ENCODE measurements at regions not wholly inside any gene's neighbourhood (a gene's known extent, or its start where the extent isn't known, plus 50 kb on each side); places are given as distances from the start of the nearest gene placed in this dataset.
"Not testable (repeated sequence)": the region's sequence is repeated elsewhere in the genome, so short reads cannot be mapped to it uniquely, and the experiment has no call there.

- no peaks in the 10 kb centered on the region for H3K9me3 ChIP-seq
- H3K4me1 ChIP-seq = no peaks in the 10 kb centered on the region
- H3K27me3 ChIP-seq = no peaks in the 10 kb centered on the region
- TF ChIP-seq CTCF (IDR thresholded peaks at IDR 0.05) (no peak), POLR2A (IDR thresholded peaks at IDR 0.05) (no peak), POLR2AphosphoS5 (IDR thresholded peaks at IDR 0.05) (no peak), EP300 (IDR thresholded peaks at IDR 0.05) (no peak)
- no peak for ATAC-seq (ENCODE audit: low FRiP score in 2 of 2)
- H3K36me3 ChIP-seq = no peaks in the 10 kb centered on the region
- no peak overlapping the region for H3K4me3 ChIP-seq
- no peak overlapping the region for H3K27ac ChIP-seq
- WGBS, 2 donors = 76 to 78% methylated on average over 7 of the region's 7 CpGs
- DNase-seq = no peak
Measured at GRCh38 chr4:108446556-108446955, 173.8 kb upstream of the RPL34 start.

GRCh38 chr4:108445716-108446115, 174.7 kb upstream of the RPL34 start:
- no peak for TF ChIP-seq EP300 (IDR thresholded peaks at IDR 0.05)
- no peak for TF ChIP-seq CTCF (IDR thresholded peaks at IDR 0.05)
- no peak for TF ChIP-seq POLR2A (IDR thresholded peaks at IDR 0.05)
- TF ChIP-seq POLR2AphosphoS5 (IDR thresholded peaks at IDR 0.05) = no peak
- 84 to 94% methylated on average over 2 of the region's 2 CpGs for WGBS, 2 donors
- no peak for ATAC-seq (ENCODE audit: low FRiP score in 2 of 2)

GRCh38 chr4:108443585-108443984, 176.8 kb upstream of the RPL34 start:
- no peak overlapping the region for H3K27ac ChIP-seq
- H3K4me3 ChIP-seq = no peak overlapping the region
- DNase-seq (no peak), ATAC-seq (ENCODE audit: low FRiP score in 2 of 2) (no peak)
- no peaks in the 10 kb centered on the region for H3K4me1 ChIP-seq
- no peaks in the 10 kb centered on the region for H3K27me3 ChIP-seq
- TF ChIP-seq POLR2AphosphoS5 (IDR thresholded peaks at IDR 0.05) (no peak), CTCF (IDR thresholded peaks at IDR 0.05) (no peak), EP300 (IDR thresholded peaks at IDR 0.05) (no peak), POLR2A (IDR thresholded peaks at IDR 0.05) (no peak)
- H3K36me3 ChIP-seq = no peaks in the 10 kb centered on the region
- H3K9me3 ChIP-seq = no peaks in the 10 kb centered on the region
- WGBS, 2 donors = 87 to 91% methylated on average over 3 of the region's 3 CpGs

More at GRCh38 chr4:108445716-108446115, 174.7 kb upstream of the RPL34 start:
- no peaks in the 10 kb centered on the region for H3K9me3 ChIP-seq
- no peaks in the 10 kb centered on the region for H3K4me1 ChIP-seq
- no peak overlapping the region for H3K27ac ChIP-seq
- no peak overlapping the region for H3K4me3 ChIP-seq
- DNase-seq = no peak
- no peaks in the 10 kb centered on the region for H3K27me3 ChIP-seq
- no peaks in the 10 kb centered on the region for H3K36me3 ChIP-seq

- WGBS, 2 donors = 15 to 21% methylated on average over 6 of the region's 6 CpGs
- no peak overlapping the region for H3K27ac ChIP-seq
Measured at GRCh38 chr4:108433832-108434231, 186.5 kb upstream of the RPL34 start.

GRCh38 chr4:108433394-108433793, 187.0 kb upstream of the RPL34 start:
- H3K27me3 ChIP-seq; DNase-seq; H3K27ac ChIP-seq; H3K36me3 ChIP-seq; H3K4me3 ChIP-seq; H3K4me1 ChIP-seq; H3K9me3 ChIP-seq; ATAC-seq (ENCODE audit: low FRiP score in 2 of 2): not testable (repeated sequence)
- 50 to 86% methylated on average over 1 of the region's 1 CpG for WGBS, 2 donors

More at GRCh38 chr4:108433832-108434231, 186.5 kb upstream of the RPL34 start:
- no peaks in the 10 kb centered on the region for H3K27me3 ChIP-seq
- TF ChIP-seq POLR2A (IDR thresholded peaks at IDR 0.05) (no peak), EP300 (IDR thresholded peaks at IDR 0.05) (no peak), POLR2AphosphoS5 (IDR thresholded peaks at IDR 0.05) (peak in 1 of 2 donors; percentile 21), CTCF (IDR thresholded peaks at IDR 0.05) (no peak)
- no peaks in the 10 kb centered on the region for H3K36me3 ChIP-seq
- no peak overlapping the region for H3K4me3 ChIP-seq
- peaks cover 0 to 9% (median 2%) of the 10 kb centered on the region in 4 donors for H3K4me1 ChIP-seq
- no peaks in the 10 kb centered on the region for H3K9me3 ChIP-seq
- no peak for ATAC-seq (ENCODE audit: low FRiP score in 2 of 2)
- no peak for DNase-seq
